Heart left ventricle (tissue), 16 donors: ENCODE measurements at regions not wholly inside any gene's neighbourhood (a gene's known extent, or its start where the extent isn't known, plus 50 kb on each side); places are given as distances from the start of the nearest gene placed in this dataset.
A peak's percentile ranks its signal among the peaks of the same experiment; 100 is the strongest.

ENCODE experiments used
- ATAC-seq, 4 donors: fragments of 200-7000 bp; cut with Tn5 transposase; one replicate each; pipeline ENCODE4 v1.9.1; 2020 to 2022; ENCODE audit warnings: moderate library complexity in 4 of 4, mild to moderate bottlenecking in 3 of 4, moderate number of reproducible peaks in 1 of 4
- DNase-seq, 5 donors: peaks; one replicate each; pipeline ENCODE4 v3.0.0-alpha.2; 2020
- H3K27ac ChIP-seq, 12 donors: fragments of 200-600 bp; sonication (generic) in 4 of 12; one replicate each; pipeline versions ENCODE4 v1.5.0 to v1.8.0; 2016 to 2022; ENCODE audit warnings: mild to moderate bottlenecking in 2 of 12
- H3K27me3 ChIP-seq, 9 donors: fragments of 200-600 bp; sonication (generic) in 2 of 9; one replicate each; pipeline versions ENCODE4 v1.5.1 to v1.8.0; 2016 to 2022; ENCODE audit warnings: mild to moderate bottlenecking in 3 of 9
- H3K36me3 ChIP-seq, 9 donors: fragments of 200-600 bp; sonication (generic) in 2 of 9; one replicate each; pipeline versions ENCODE4 v1.5.0 to v1.8.0; 2018 to 2022; ENCODE audit warnings: mild to moderate bottlenecking in 2 of 9
- H3K4me1 ChIP-seq, 12 donors: fragments of 200-600 bp; sonication (generic) in 4 of 12; one replicate each; pipeline versions ENCODE4 v1.5.0 to v1.8.0; 2016 to 2022; ENCODE audit warnings: mild to moderate bottlenecking in 3 of 12
- H3K4me3 ChIP-seq, 12 donors: fragments of 200-600 bp; sonication (generic) in 4 of 12; one replicate each; pipeline versions ENCODE4 v1.5.0 to v1.8.0; 2017 to 2022; ENCODE audit warnings: mild to moderate bottlenecking in 9 of 12, moderate library complexity in 4 of 12
- H3K9me3 ChIP-seq, 12 donors: fragments of 200-600 bp; sonication (generic) in 4 of 12; one replicate each; pipeline versions ENCODE4 v1.5.0 to v1.8.0; 2016 to 2022; ENCODE audit warnings: mild to moderate bottlenecking in 1 of 12
- CTCF ChIP-seq, 12 donors: fragments of 200-600 bp; sonication (generic) in 4 of 12; IDR thresholded peaks; one replicate each; pipeline versions ENCODE4 v1.5.0 to v1.8.0; 2018 to 2022; ENCODE audit warnings: antibody characterized with exemption in 12 of 12, mild to moderate bottlenecking in 5 of 12
- POLR2A ChIP-seq, 2 donors: fragments of 450-650 bp; IDR thresholded peaks; one replicate each; pipeline ENCODE4 v1.6.1; 2017; ENCODE audit warnings: antibody characterized with exemption in 2 of 2, mild to moderate bottlenecking in 2 of 2, moderate library complexity in 2 of 2
- WGBS, 4 donors: extraction: QIAGEN DNeasy Blood & Tissue Kit in 2 of 4; methylation state at CpG; one replicate each; pipeline versions ENCODE4 v1.1.5 to v1.1.7; 2013 to 2018; 5-methylcytosine and 5-hydroxymethylcytosine counted together
- intact Hi-C, 10 donors: fragments of 100-400 bp; cut with DNase I; formaldehyde crosslinking; loops; one replicate each; pipeline versions ENCODE4 v1.11.1 to v1.14.2; 2022
- donor health status: ischemic (EF 13 %, LVEDD 7.1; RV severe dilation, severe dysfunction).
- donor health status: healthy with polysubstance abuse.
- donor health status: DM: no; HTN: yes; CAD: no.
- donor health status: DM: no; HTN: no; CAD: no.
- donor health status: ischemic (EF 25% LVEDD 6.9; RV normal size, moderate dysfunction).
- donor health status: ischemic (EF 25% LVEDD 5.7; RV mildly dilated, moderate dysfunction).
- donor health status: healthy.
- donor health status: DM: yes; HTN: yes; CAD: no.
- donor health status: ischemic (EF 35%, LVEDD 5.7; RV mildly dilated, moderate dysfunction).
- donor health status: nonischemic (EF 11% LVEDD 7.7; RV severe dilation, severe dysfunction).
- donor health status: DM: yes; HTN: yes; CAD: no.
- donor health status: PGD.
- donor health status: ischemic (EF 29% LVEDD 5.4; RV normal size, mild dysfunction).
- donor health status: nonischemic (EF 23%, LVEDD 6.1; RV moderate dilation, normal function).

- no peak for DNase-seq
- 74 to 85% (median 84%) methylated on average over 2 of the region's 2 CpGs for WGBS, 4 donors
- intact Hi-C loops = loop anchor here in 3 of 10 donors (10.0 kb wide), 1 partner anchor 697 kb away; no protein-coding TSS in a partner anchor
- Histone ChIP-seq H3K27ac (no peak overlapping the region), H3K36me3 (no peaks in the 10 kb centered on the region), H3K4me3 (no peak overlapping the region), H3K4me1 (peaks cover 0 to 32% (median 0%) of the 10 kb centered on the region in 12 donors), H3K9me3 (no peaks in the 10 kb centered on the region), H3K27me3 (no peaks in the 10 kb centered on the region)
- TF ChIP-seq POLR2A (IDR thresholded peaks at IDR 0.05) (no peak), CTCF (IDR thresholded peaks at IDR 0.05) (no peak)
- ATAC-seq = no peak
Observed at GRCh38 chr15:38691377-38691776, 126.8 kb upstream of the RASGRP1 start.

- ATAC-seq (no peak), DNase-seq (no peak)
- 76 to 85% (median 82%) methylated on average over 7 of the region's 7 CpGs for WGBS, 4 donors
- Histone ChIP-seq H3K4me1 (peaks cover 0 to 27% (median 0%) of the 10 kb centered on the region in 12 donors), H3K36me3 (no peaks in the 10 kb centered on the region), H3K4me3 (no peak overlapping the region), H3K27ac (no peak overlapping the region), H3K9me3 (no peaks in the 10 kb centered on the region), H3K27me3 (no peaks in the 10 kb centered on the region)
- intact Hi-C loops = loop anchor here in 3 of 10 donors (10.0 kb wide), 1 partner anchor 697 kb away; no protein-coding TSS in a partner anchor
- TF ChIP-seq POLR2A (IDR thresholded peaks at IDR 0.05) (no peak), CTCF (IDR thresholded peaks at IDR 0.05) (no peak)
Observed at GRCh38 chr15:38691965-38692788, 127.6 kb upstream of the RASGRP1 start.

- intact Hi-C loops = loop anchor here in 3 of 10 donors (10.0 kb wide), 1 partner anchor 698 kb away; no protein-coding TSS in a partner anchor
- H3K27me3 ChIP-seq = no peaks in the 10 kb centered on the region
- no peak overlapping the region for H3K27ac ChIP-seq
- no peaks in the 10 kb centered on the region for H3K9me3 ChIP-seq
- TF ChIP-seq POLR2A (IDR thresholded peaks at IDR 0.05) = no peak
- no peak for TF ChIP-seq CTCF (IDR thresholded peaks at IDR 0.05)
- ATAC-seq (no peak), DNase-seq (no peak)
- H3K4me3 ChIP-seq = no peak overlapping the region
- peaks cover 0 to 21% (median 0%) of the 10 kb centered on the region in 12 donors for H3K4me1 ChIP-seq
- WGBS, 4 donors = 92 to 95% (median 93%) methylated on average over 3 of the region's 3 CpGs
- no peaks in the 10 kb centered on the region for H3K36me3 ChIP-seq
Observed at GRCh38 chr15:38692789-38693062, 128.1 kb upstream of the RASGRP1 start.

- WGBS, 4 donors = 51 to 69% (median 68%) methylated on average over 4 of the region's 4 CpGs
- DNase-seq = no peak
- TF ChIP-seq POLR2A (IDR thresholded peaks at IDR 0.05) (no peak), CTCF (IDR thresholded peaks at IDR 0.05) (no peak)
- H3K36me3 ChIP-seq = no peaks in the 10 kb centered on the region
- no peaks in the 10 kb centered on the region for H3K9me3 ChIP-seq
- H3K4me3 ChIP-seq = no peak overlapping the region
- peaks cover 0 to 15% (median 0%) of the 10 kb centered on the region in 12 donors for H3K4me1 ChIP-seq
- intact Hi-C loops = loop anchor here in 5 of 10 donors (5.0 to 10.0 kb wide), 2 partner anchors 253 to 701 kb away; no protein-coding TSS in a partner anchor
- peak overlapping the region in 1 of 12 donors; percentile 64 for H3K27ac ChIP-seq
- no peaks in the 10 kb centered on the region for H3K27me3 ChIP-seq
- peak in 3 of 4 donors; percentile 28 to 70 (median 49) for ATAC-seq
Observed at GRCh38 chr15:38695249-38696108, 130.9 kb upstream of the RASGRP1 start.
